AML-193 (cell line): ENCODE measurements at regions not wholly inside any gene's neighbourhood (a gene's known extent, or its start where the extent isn't known, plus 50 kb on each side); places are given as distances from the start of the nearest gene placed in this dataset.
"Not testable (repeated sequence)": the region's sequence is repeated elsewhere in the genome, so short reads cannot be mapped to it uniquely, and the experiment has no call there.

Experiments used
- DNase-seq, 2 experiments: peaks; one replicate each; lab custom pipeline; 2025; lab: John Stamatoyannopoulos, UW

DNA sequence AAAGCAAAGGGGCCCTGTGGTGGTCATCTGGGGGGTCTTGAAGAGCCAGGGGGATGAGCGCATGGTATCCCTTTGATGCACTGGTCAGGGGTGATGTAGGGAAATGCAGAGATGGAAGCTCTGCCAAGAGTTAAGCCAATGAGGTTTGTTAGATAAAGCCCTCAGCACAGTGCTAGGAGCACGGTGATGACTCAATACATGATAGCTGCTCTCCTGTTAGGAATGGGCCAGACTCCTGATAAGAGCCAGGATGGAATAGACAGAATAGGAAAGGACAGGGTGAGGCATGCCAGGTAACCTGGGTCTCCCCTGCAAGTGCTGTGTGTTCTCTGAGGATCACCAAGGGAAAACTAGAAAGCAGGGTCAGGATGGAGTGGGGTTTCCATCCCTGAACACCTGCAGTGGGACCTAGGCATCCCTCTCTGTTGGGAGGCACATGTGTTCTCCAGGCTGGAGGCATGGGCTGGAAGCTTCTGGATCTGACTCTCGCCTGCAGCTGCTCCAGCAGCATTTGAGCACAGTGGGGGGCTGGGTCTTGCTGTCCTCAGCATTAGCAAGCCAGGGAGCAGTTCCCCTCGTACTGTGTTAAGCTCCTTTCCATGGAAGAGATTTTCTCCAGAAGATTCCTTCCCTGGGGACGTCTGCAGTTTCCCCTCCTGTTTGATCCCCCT is 71.8 kb upstream of the TIAM2 start:
- DNase-seq: no peak

DNA sequence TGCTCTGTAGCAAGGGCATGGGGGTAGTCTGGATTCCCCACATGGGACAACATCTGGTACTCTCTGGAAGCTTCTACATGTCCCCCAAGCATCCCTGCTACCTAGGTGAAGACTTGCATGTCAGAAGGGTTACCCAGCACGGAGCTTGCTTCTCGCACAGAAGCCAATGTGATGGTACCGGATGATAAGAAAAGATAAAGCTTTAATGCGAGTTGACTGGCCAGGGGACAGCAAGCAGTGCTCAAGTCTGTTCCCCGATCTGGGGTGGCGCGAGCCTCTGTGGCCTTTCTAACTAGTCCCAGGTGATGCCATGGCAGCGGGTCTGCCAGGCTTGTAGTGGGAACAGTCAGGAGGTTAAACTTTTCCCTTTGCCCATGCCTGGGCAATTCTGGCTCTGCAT is 70.0 kb upstream of the TIAM2 start:
- no peak for DNase-seq

DNA sequence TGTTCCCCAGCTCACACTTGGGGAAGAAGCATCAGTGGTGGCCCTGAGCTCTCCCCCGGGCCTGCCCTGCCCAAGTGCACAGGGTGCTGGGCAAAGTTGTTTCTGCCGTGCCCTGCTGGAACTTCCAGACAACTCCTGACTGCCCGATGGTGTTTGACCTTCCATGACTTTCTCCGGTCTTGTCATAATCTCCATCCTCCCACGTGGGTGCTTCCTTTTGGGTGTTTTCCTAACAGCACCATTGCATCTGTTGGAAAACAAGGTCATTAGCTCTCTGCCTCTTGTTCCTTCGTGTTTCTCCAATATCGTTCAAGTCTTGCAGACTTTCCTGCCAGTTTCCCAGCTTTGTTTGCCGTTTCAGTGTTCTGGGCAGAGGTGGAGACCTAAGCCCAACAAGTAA is 68.7 kb upstream of the TIAM2 start:
- DNase-seq: no peak

DNA sequence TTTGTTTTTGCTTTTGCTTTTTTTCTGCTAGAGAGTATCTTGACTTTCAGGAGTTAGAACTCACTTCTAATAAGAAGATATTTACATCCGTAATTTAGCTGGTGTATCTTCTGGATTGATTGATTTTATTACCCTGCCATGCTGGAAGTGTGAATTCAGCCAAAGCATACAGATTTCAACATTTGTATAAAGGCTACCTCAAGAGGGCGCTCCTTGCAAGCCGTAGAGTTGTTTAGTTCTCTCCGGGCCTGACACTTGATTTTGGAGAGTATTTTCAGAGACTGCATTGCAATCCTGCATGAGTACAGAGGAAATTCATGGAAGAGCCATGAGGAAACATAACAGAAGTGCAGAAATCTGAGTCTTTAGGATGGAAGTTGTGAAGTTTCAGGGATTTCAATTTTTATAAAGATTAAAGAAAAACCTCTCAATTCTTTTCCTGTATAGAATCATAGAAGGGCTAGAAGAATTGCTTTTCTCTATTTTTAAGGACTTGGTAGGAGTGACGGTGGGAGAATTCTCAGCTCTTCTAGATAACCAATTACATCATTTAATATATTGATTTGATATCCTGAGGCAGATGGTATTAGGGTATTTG is 66.7 kb upstream of the TIAM2 start:
- peak; percentile 75 to 79 for DNase-seq

DNA sequence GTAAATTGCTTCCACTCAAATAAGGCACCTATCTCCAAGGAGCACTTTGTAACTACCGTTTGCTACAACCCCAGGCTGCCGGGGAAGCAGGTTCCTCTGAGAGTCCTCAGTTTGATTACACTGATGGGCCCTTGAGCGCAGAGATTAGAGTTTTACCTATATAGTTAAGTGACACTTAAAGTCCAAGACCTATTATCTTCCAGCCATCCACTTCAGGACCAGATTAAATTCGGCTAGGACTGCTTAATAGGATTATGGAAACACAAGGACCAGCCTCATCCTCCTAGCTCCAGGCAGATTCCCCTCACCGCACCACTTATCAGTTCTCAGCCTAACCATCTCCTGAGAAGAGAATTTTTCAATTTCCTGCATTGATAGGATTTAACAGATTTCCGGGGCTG is 64.7 kb upstream of the TIAM2 start:
- no peak for DNase-seq

DNA sequence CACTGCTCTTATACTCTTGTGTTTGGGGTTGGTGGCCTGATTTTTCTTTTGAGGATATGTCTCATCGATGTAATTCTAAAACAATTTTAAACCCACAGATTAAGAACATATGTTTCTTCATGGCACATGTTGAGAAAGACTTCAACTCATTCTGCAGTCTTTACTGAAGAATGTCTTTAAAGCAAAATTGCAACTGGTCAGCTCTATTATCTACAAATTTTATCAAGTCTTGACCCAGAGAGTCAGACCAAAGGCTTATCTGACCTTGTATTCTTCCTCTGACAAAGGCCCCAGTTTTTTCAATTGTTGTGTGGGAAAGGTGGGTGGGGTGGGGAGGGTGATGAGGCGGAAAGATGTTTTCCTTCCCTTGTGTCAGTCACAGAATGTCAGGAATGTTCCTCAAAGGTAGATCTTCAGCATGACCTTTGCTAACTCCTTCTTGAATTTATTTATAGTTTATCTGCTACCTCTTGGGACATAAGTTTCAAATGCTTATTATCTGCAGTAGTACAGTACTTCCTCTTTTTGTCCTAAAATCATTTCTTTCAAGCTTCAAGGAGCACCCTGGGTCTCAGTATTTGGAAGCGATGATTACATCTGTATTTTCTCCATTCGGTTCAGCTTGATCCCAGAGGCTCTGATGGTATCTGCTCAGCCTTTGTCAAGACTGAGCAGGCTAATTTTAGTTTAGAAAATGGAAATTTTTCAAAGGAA is 63.2 kb upstream of the TIAM2 start:
- peak in 1 of 2 experiments; percentile 17 for DNase-seq

DNA sequence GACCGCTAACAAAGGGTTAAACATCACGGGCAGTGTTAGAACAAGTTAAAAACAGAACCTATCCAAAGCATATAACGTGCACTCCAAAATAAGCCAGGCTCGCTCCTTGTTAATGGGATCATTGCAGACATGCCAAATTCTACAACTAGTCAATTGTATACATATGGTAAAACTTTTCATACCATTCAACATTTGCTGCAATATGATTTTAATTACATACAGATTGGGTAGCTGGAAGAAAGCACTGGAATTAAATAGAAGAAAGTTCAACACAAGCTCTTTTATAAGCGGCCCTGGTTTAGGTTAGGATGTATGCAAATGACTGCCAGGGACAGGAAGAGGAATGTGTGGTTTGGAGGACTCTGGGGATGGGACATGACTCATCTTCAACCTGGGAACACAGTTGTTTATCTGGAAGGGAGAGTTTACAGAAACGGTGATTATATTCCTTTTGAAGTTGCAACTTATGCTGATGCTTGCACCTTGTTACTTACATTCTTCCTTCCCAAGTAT is 62.5 kb upstream of the TIAM2 start:
- no peak for DNase-seq

DNA sequence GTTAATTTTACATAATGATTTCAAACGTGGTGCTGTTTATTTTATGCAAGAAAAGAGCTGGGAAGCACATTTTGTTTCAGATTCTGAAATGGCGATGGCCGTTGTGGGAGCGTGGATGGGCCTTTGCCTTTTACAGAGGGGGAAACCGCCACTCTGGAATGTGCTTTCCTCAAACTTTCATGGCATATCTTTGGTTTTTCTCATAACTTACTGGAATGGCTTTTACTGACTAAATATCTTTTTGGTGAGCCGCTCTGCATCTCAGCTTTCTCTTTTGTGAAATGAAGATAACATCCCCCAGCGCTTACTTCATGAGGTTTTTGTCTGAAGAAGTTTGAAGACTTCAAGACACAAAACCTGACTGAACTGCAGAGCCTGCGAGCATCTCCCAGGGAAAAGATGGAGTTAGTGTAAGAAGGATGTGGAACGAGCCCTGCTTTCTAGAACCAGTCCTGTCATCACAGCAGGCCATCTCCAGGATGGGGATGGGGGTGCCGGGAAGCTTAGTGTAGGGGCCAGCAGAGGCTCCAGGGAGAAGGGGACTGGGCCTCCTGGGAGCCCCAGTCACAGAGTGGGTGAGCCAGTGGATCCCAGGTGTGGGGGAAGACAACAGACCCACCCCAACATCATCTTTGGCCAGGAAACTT is 61.8 kb upstream of the TIAM2 start:
- DNase-seq: no peak

DNA sequence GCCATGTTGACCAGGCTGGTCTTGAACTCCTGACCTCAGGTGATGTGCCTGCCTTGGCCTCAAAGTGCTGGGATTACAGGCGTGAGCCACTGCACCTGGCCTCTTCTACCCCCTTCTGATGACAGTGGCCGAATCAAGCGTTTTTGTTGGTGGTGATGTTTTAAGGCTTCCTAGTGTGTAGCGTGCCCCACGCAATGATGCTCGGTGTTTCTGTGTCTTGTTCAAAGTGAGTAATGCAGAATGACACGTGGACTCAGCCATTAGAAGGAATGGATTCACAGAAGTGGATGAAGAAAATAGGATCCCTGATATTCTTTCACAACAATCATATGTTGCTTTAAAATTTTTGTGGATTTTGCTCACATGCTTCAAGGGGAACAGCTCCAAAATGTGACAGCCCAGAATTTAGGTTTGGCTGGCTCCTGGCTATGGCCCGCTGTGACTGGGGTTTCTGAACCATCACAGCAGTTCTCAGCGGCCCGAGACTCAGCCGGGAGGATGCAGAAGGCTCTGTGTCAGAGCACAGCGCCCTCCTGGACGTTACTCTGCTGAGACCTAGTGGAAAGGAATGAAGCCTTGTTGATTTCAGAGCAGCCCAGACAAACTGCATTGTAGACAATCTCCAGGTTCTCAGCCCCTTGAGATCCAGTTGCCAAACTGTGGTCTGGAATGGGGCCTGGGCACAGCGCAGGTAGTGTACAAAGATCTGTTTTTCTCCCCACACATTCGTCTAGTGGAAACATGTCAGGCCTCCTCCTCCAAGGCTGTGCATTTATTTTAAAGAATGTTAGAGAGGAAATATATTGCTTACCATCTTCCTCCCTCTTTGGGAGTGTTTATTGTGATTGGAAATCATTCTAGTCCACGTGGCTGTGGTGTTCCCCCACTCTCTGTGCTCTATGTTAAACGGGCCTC is 57.6 kb upstream of the TIAM2 start:
- DNase-seq: no peak

DNA sequence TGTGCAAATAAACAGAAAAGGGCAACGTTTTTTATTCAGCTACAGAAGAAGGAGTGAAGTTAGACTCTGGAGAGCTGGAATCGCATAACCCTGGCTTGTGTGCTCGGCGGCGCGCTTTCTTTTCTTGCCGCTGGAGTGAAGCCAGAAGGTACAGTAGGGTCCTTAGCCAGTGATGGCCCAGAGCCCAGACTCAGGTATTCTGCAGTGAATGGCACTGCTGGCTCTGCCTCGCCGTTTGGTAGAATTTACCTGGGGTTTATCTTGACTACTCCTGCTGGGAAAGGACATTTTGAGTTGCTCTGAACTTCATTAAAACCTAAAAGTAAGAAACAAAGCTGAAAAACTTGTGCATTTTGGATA is 56.9 kb upstream of the TIAM2 start:
- DNase-seq: no peak

DNA sequence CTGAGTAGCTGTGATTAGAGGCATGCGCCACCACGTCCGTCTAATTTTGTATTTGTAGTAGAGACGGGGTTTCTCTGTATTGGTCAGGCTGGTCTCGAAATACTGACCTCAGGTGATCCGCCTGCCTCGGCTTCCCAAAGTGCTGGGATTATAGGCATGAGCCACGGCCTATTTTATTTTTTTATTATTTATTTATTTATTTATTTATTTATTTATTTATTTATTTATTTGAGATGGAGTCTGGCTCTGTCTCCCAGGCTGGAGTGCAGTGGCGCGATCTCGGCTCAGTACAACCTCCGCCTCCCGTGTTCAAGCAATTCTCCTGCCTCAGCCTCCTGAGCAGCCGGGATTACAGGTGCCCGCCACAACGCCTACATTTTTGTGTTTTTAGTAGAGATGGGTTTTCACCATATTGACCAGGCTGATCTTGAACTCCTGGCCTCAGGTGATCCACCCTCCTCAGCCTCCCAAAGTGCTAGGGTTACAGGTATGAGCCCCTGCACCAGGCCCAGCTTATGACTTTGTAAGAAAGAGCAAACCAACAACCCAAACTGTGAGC is 56.3 kb upstream of the TIAM2 start:
- not testable (repeated sequence) for DNase-seq

DNA sequence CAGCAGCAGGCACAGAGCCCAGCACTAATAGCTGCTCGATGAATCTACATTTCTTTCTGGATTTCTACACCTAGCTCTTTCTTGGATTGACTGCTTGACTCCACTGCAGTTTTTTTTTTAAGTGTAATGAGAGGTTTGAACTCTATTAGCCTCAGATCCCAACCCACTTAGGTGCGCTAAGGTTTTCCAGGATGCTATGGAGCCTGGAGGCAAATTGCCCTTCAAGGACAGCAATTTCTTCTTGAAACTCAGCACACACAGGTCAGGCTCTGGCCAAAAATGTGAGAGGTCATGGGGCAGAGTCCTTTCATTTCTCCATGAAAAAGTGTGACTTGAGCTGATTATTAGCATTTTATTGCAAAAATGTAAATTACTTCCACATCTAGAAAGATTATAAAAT is 52.3 kb upstream of the TIAM2 start:
- DNase-seq: no peak

DNA sequence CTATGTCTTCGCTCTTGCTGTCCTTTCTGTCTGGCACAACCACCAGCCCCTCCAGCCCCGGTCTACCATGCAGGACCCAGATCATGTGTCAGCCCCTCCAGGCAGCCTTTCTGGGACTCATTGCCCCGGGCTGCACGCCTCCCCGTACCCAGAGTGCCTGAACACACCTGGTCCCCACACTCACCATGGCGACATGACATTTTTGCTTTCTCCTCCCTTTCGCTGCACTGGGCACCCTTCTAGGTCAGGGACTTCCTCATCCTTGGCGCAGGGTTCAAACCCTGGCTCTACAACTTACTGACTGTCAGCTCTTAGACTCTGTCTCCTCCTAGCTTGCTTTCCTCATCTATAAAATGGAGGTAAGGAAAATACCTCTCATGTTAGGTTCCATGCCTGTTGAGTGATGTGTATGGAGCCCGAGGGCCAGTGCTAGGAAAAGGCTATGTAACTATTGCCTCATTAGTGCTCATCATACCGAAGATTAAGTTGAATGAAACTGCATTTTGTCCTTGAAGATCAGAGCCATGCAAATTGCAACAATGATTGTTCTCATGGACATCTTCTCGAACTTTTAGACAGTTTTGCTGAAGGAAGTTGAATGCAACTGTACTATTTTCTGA is 49.7 kb upstream of the TIAM2 start:
- no peak for DNase-seq
